CD14-positive monocyte (primary cell): ENCODE measurements at regions not wholly inside any gene's neighbourhood (a gene's known extent, or its start where the extent isn't known, plus 50 kb on each side); places are given as distances from the start of the nearest gene placed in this dataset.

Experiments
- DNase-seq, 3 donors: peaks; one replicate each; pipeline ENCODE4 v3.0.0-alpha.2; 2011 to 2022
- H2AFZ ChIP-seq: 2 replicates; pipeline ENCODE4 v1.6.0; 2012; ENCODE audit warnings: mild to moderate bottlenecking, low read depth, low read length, inconsistent platforms; ENCODE audit not compliant: insufficient read depth, poor library complexity, severe bottlenecking
- H3K27ac ChIP-seq, 2 donors: 1 replicate in 1 of 2; 2 replicates in 1 of 2; pipeline ENCODE4 v1.5.1; 2012 to 2013; ENCODE audit warnings: low read length in 2 of 2, control low read depth in 1 of 2, inconsistent platforms in 1 of 2, low read depth in 1 of 2, mild to moderate bottlenecking in 1 of 2
- H3K27me3 ChIP-seq, 2 donors: one replicate each; pipeline versions ENCODE4 v1.6.0 to v1.6.1; 2011 to 2013; ENCODE audit warnings: low read length in 2 of 2; ENCODE audit not compliant: control insufficient read depth in 2 of 2, insufficient read depth in 2 of 2
- H3K36me3 ChIP-seq, 2 donors: replicated peaks in 1 of 2; 1 replicate in 1 of 2; 2 replicates in 1 of 2; pipeline versions ENCODE4 v1.5.1 to v1.6.1; 2012 to 2013; ENCODE audit warnings: low read length in 2 of 2, control low read depth in 1 of 2, inconsistent platforms in 1 of 2, mild to moderate bottlenecking in 1 of 2; ENCODE audit not compliant: insufficient read depth in 2 of 2, control insufficient read depth in 1 of 2
- H3K4me1 ChIP-seq, 2 donors: 1 replicate in 1 of 2; 2 replicates in 1 of 2; pipeline versions ENCODE4 v1.5.1 to v1.6.1; 2012 to 2013; ENCODE audit warnings: low read length in 2 of 2, control low read depth in 1 of 2, inconsistent platforms in 1 of 2, mild to moderate bottlenecking in 1 of 2, moderate library complexity in 1 of 2; ENCODE audit not compliant: insufficient read depth in 2 of 2, control insufficient read depth in 1 of 2
- H3K4me2 ChIP-seq: replicated peaks from 2 replicates; pipeline ENCODE3; 2012; ENCODE audit warnings: low read length, moderate library complexity, mild to moderate bottlenecking; ENCODE audit not compliant: poor library complexity, severe bottlenecking; ENCODE audit errors: extremely low read depth
- H3K4me3 ChIP-seq, 3 experiments: fragments of 200-600 bp in 1 of 3; sonication (generic) in 1 of 3; replicated peaks in 1 of 3; 1 replicate in 2 of 3; 2 replicates in 1 of 3; pipeline ENCODE4 v1.5.1; 2011 to 2013; ENCODE audit warnings: low read length in 3 of 3, mild to moderate bottlenecking in 3 of 3, control low read depth in 2 of 3, low read depth in 2 of 3, inconsistent platforms in 1 of 3, moderate library complexity in 1 of 3
- H3K79me2 ChIP-seq: 2 replicates; pipeline ENCODE4 v1.6.0; 2012; ENCODE audit warnings: mild to moderate bottlenecking, control low read depth, inconsistent platforms, low read length, moderate library complexity; ENCODE audit not compliant: insufficient read depth
- H3K9ac ChIP-seq: 2 replicates; pipeline ENCODE4 v1.6.0; 2017; ENCODE audit warnings: low read length, mild to moderate bottlenecking; ENCODE audit not compliant: insufficient read depth, poor library complexity, severe bottlenecking
- H3K9me3 ChIP-seq, 2 donors: replicated peaks in 1 of 2; 1 replicate in 1 of 2; 2 replicates in 1 of 2; pipeline versions ENCODE4 v1.5.1 to v1.6.1; 2012 to 2013; ENCODE audit warnings: low read length in 2 of 2, control low read depth in 1 of 2; ENCODE audit not compliant: control insufficient read depth in 1 of 2, insufficient read depth in 1 of 2
- H4K20me1 ChIP-seq: 2 replicates; pipeline ENCODE4 v1.6.0; 2012; ENCODE audit warnings: mild to moderate bottlenecking, low read length, control low read depth, moderate library complexity; ENCODE audit not compliant: insufficient read depth
- H3K27ac Mint-ChIP-seq, 7 donors: one replicate each; pipeline ENCODE4 v1.8.0; 2020; ENCODE audit warnings: mild to moderate bottlenecking in 7 of 7, mixed read lengths in 7 of 7, moderate library complexity in 6 of 7, inconsistent platforms in 2 of 7
- H3K27me3 Mint-ChIP-seq, 3 donors: one replicate each; pipeline ENCODE4 v1.8.0; 2021 to 2022; ENCODE audit warnings: low read depth in 3 of 3, mild to moderate bottlenecking in 3 of 3, mixed read lengths in 3 of 3, moderate library complexity in 3 of 3, inconsistent platforms in 1 of 3
- H3K36me3 Mint-ChIP-seq, 2 donors: one replicate each; pipeline ENCODE4 v1.8.0; 2020; ENCODE audit warnings: mixed read lengths in 2 of 2, inconsistent platforms in 1 of 2, mild to moderate bottlenecking in 1 of 2
- H3K4me1 Mint-ChIP-seq: one replicate; pipeline ENCODE4 v1.8.0; 2020; ENCODE audit warnings: mild to moderate bottlenecking, mixed read lengths
- H3K4me3 Mint-ChIP-seq, 2 donors: one replicate each; pipeline ENCODE4 v1.8.0; 2020; ENCODE audit warnings: mild to moderate bottlenecking in 2 of 2, mixed read lengths in 2 of 2, moderate library complexity in 1 of 2
- H3K9me3 Mint-ChIP-seq, 7 donors: one replicate each; pipeline ENCODE4 v1.8.0; 2020 to 2022; ENCODE audit warnings: mixed read lengths in 7 of 7, mild to moderate bottlenecking in 6 of 7, moderate library complexity in 6 of 7, inconsistent platforms in 2 of 7
- WGBS: methylation state at CpG from one replicate; pipeline ENCODE4 v1.1.5; 2013; ENCODE audit warnings: missing lambda C conversion rate; ENCODE audit not compliant: insufficient coverage; 5-methylcytosine and 5-hydroxymethylcytosine counted together
- intact Hi-C, 2 donors: fragments of 100-400 bp; cut with micrococcal nuclease; formaldehyde crosslinking; loops; one replicate each; pipeline versions ENCODE4 v1.15.0 to v1.15.1; 2023
- TF ChIP-seq, protein P1 (sequence below): fragments of 200-600 bp; IDR thresholded peaks from one replicate; pipeline ENCODE4 v1.8.0; 2022; ENCODE audit warnings: antibody characterized with exemption, mild to moderate bottlenecking

DNA sequence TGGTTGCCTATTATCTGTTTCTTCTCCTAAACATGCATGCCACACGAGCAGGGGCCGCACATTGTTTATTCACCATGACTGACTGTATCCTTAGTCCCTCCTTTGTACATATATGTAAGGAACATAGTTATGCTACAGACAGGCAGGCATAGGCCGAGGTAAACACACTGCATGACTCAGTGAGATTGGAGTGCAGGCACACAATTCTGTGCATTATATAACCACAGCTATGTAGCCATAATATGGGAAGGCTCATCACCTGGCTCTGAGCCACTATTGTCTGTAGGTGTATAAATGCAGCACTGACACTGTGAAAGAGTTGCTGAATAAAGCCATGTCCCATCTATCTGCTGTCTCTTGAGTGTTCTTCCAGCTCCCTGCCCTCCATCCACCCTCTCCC, 431.6 kb downstream of the IDS start:
- TF ChIP-seq, protein P1, sequence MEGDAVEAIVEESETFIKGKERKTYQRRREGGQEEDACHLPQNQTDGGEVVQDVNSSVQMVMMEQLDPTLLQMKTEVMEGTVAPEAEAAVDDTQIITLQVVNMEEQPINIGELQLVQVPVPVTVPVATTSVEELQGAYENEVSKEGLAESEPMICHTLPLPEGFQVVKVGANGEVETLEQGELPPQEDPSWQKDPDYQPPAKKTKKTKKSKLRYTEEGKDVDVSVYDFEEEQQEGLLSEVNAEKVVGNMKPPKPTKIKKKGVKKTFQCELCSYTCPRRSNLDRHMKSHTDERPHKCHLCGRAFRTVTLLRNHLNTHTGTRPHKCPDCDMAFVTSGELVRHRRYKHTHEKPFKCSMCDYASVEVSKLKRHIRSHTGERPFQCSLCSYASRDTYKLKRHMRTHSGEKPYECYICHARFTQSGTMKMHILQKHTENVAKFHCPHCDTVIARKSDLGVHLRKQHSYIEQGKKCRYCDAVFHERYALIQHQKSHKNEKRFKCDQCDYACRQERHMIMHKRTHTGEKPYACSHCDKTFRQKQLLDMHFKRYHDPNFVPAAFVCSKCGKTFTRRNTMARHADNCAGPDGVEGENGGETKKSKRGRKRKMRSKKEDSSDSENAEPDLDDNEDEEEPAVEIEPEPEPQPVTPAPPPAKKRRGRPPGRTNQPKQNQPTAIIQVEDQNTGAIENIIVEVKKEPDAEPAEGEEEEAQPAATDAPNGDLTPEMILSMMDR: no peak
- Mint-ChIP-seq H3K9me3 (peaks cover 0 to 6% (median 0%) of the 10 kb centered on the region in 7 donors), H3K4me1 (peaks cover 9% of the 10 kb centered on the region), H3K36me3 (no peaks in the 10 kb centered on the region), H3K27ac (no peak overlapping the region), H3K27me3 (peaks cover 1 to 6% (median 2%) of the 10 kb centered on the region in 3 donors), H3K4me3 (no peak overlapping the region)
- Histone ChIP-seq H3K4me3 (no peak overlapping the region), H4K20me1 (no peaks in the 10 kb centered on the region), H3K4me1 (peaks cover 6% of the 10 kb centered on the region in 2 donors), H3K27ac (no peak overlapping the region), H3K36me3 (no peaks in the 10 kb centered on the region), H3K27me3 (no peaks in the 10 kb centered on the region), H3K4me2 (no peak overlapping the region), H3K79me2 (no peaks in the 10 kb centered on the region), H3K9me3 (no peaks in the 10 kb centered on the region), H3K9ac (no peak overlapping the region), H2AFZ (no peak overlapping the region)
- no CpG with 5 or more reads among the region's 3 CpGs for WGBS
- intact Hi-C loops: no loop called here
- DNase-seq: no peak

DNA sequence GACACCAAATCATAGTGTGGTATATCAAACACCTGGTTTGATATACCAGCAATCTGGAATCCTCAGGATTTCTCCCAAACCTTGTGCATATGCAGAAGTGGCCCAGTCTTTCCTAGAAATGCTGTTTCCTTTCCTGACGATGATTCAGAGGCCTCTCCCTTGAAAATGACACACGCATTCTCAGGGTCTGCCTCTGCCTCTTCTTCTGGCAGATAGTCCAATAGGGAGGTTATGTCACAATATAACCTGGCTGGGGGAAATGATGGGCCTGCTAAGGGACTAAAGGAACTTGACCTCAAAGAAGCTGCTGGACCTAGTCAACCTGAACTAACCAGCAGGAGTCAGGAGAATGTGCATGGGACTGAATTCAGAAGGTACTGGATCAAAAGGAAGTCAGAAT, 435.2 kb downstream of the IDS start:
- no peaks in the 10 kb centered on the region for H3K36me3 Mint-ChIP-seq
- H3K4me3 Mint-ChIP-seq: no peak overlapping the region
- no peak overlapping the region for H3K27ac Mint-ChIP-seq
- Histone ChIP-seq H3K4me1 (peaks cover 4 to 5% of the 10 kb centered on the region in 2 donors), H3K27me3 (no peaks in the 10 kb centered on the region), H3K9ac (no peak overlapping the region), H3K36me3 (no peaks in the 10 kb centered on the region), H4K20me1 (no peaks in the 10 kb centered on the region), H3K79me2 (no peaks in the 10 kb centered on the region), H2AFZ (no peak overlapping the region), H3K4me2 (no peak overlapping the region), H3K9me3 (no peaks in the 10 kb centered on the region), H3K4me3 (no peak overlapping the region), H3K27ac (no peak overlapping the region)
- TF ChIP-seq, protein P1: no peak
- peaks cover 8% of the 10 kb centered on the region for H3K4me1 Mint-ChIP-seq
- no CpG with 5 or more reads among the region's 2 CpGs for WGBS
- no peak for DNase-seq
- H3K27me3 Mint-ChIP-seq: peaks cover 1 to 3% (median 2%) of the 10 kb centered on the region in 3 donors
- no peaks in the 10 kb centered on the region for H3K9me3 Mint-ChIP-seq
- intact Hi-C loops: no loop called here
